Uterus (tissue), 2 donors: ENCODE measurements at regions not wholly inside any gene's neighbourhood (a gene's known extent, or its start where the extent isn't known, plus 50 kb on each side); places are given as distances from the start of the nearest gene placed in this dataset.

Source experiments
- POLR2A ChIP-seq, 2 donors: fragments of 450-650 bp; IDR thresholded peaks; one replicate each; pipeline ENCODE4 v1.6.1; 2016; ENCODE audit warnings: antibody characterized with exemption in 2 of 2, mild to moderate bottlenecking in 1 of 2, moderate library complexity in 1 of 2
- TF ChIP-seq, protein P1 (sequence below), 4 experiments: fragments of 200-600 bp in 2 of 4; fragments of 450-650 bp in 2 of 4; sonication (generic) in 2 of 4; IDR thresholded peaks; one replicate each; pipeline ENCODE4 v1.5.1; 2016 to 2019; ENCODE audit warnings: antibody characterized with exemption in 4 of 4, mild to moderate bottlenecking in 2 of 4, moderate library complexity in 1 of 4

DNA sequence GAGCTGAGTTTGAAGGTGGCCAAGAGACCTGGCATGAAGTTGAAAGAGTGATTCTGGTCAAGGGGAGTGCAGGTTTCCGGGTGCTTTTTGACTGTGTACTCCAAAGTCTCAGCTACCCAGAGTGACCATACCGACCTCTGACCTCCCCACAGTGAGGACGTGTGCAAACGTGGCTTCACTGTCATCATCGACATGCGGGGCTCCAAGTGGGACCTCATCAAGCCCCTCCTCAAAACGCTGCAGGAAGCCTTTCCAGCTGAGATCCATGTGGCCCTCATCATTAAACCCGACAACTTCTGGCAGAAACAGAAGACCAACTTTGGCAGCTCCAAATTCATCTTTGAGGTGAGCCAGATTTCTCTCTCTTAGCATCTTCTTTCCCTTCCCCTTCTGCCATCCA is 272.4 kb upstream of the ROPN1 start:
- no peak for TF ChIP-seq POLR2A (IDR thresholded peaks at IDR 0.05)
- TF ChIP-seq, protein P1, sequence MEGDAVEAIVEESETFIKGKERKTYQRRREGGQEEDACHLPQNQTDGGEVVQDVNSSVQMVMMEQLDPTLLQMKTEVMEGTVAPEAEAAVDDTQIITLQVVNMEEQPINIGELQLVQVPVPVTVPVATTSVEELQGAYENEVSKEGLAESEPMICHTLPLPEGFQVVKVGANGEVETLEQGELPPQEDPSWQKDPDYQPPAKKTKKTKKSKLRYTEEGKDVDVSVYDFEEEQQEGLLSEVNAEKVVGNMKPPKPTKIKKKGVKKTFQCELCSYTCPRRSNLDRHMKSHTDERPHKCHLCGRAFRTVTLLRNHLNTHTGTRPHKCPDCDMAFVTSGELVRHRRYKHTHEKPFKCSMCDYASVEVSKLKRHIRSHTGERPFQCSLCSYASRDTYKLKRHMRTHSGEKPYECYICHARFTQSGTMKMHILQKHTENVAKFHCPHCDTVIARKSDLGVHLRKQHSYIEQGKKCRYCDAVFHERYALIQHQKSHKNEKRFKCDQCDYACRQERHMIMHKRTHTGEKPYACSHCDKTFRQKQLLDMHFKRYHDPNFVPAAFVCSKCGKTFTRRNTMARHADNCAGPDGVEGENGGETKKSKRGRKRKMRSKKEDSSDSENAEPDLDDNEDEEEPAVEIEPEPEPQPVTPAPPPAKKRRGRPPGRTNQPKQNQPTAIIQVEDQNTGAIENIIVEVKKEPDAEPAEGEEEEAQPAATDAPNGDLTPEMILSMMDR (IDR thresholded peaks at IDR 0.05): no peak
